ELR (cell line): ENCODE measurements at regions not wholly inside any gene's neighbourhood (a gene's known extent, or its start where the extent isn't known, plus 50 kb on each side); places are given as distances from the start of the nearest gene placed in this dataset.
"Not testable (repeated sequence)": the region's sequence is repeated elsewhere in the genome, so short reads cannot be mapped to it uniquely, and the experiment has no call there.

Source experiments
- DNase-seq: peaks from one replicate; pipeline ENCODE4 v3.0.0-alpha.2; 2015; ENCODE audit warnings: low read depth

DNA sequence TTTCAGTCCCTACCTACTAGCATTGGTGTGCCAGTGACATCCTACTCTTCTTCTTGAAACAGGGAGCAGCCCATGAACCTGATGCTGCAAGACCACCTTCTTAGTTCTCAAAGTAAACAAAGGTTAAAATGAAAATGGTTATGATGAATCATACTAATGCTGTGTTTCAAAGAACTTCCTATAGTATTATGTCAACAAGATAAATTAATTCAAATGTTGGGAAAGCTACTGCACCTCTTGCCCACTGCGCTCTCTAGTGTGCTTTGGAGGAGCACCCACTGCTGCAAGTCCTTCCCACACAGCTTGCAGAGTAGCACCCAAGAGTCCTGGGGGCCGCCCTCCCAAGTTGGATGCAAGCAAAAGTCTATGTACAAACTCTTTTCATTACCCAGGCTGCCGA, 81.1 kb downstream of the CD200R1L start:
- no peak for DNase-seq

DNA sequence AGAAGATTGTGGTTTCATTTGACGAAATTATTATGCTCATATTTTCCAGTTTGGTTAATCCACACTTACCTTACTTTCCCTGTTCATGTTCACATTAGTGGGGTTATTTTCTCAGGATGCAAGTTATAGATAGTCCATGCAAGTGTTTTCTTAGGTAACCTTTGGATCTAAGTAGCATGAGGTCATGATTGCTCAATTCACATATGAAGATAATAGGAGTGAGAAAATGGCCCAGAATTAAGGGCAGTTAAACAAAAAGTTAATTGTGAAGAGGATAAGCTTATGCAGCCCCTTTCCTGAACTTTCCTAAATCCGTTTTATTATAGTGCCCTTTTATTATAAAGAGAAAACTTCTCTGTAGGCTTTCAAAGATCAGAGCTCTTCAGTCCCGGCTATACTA, 83.4 kb downstream of the CD200R1L start:
- DNase-seq: no peak

DNA sequence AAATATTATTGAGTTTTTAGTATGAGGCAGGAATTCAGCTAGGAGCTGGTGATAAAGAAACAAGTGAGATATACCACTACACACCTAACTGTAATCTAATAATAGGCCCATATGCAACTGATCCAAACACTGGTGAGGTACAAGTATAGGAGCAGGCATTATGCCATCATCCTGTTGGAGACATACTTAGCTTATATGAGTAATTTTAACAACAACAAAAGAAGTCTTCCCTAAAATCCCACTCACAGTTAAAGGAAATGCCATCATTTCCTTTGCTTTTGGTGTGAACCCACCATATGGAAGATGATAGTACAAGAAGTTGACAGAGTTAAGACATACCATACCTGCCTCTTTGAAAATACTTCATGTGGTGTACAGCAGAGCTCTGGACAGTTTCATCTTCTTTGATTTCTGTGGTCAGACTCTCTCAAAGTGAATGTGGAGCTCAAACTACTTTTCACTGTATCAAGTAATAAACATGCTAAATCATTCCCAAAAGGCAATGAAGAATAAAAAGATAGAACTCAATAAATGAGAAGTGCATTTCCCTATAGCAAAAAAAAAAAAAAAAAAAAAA, 85.5 kb downstream of the CD200R1L start:
- peak; percentile 73 for DNase-seq

DNA sequence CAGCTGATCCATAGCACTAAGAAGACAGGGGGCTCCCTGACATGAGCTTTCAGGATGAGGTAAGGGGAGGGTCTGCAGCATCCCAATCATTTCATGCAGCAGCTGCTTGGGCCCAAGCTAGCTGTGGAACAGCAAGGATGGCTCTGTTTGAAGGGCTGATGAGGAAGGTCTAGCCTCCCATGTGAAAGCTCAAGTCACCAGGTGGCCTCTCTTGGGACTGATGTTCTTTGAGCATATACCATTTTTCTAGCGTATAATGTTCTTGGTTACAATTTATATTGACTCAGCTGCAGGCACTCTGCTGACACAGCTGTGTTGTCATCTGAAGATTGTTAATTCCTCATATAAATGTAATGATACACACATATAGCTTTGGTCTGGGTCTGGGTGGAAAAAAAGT, 87.0 kb downstream of the CD200R1L start:
- DNase-seq: no peak

DNA sequence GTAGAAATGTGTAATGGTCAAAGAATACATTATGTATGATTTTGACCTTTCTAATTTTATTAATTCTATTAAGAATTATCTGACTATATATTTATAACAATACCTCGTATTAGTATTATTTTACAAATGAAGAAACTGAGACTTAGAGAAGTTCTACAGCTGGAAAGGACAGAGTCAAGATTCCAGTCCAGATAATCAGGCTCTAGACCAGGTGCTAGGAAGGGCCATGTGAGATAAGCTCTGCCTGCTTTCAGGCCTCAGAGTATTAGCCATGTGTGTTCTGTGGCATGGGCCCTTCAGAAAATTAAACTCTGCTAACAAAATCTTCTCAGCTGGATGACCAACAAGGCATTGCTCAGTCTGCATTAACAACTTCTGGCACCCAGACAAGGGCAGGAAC, 87.5 kb downstream of the CD200R1L start:
- DNase-seq: no peak

DNA sequence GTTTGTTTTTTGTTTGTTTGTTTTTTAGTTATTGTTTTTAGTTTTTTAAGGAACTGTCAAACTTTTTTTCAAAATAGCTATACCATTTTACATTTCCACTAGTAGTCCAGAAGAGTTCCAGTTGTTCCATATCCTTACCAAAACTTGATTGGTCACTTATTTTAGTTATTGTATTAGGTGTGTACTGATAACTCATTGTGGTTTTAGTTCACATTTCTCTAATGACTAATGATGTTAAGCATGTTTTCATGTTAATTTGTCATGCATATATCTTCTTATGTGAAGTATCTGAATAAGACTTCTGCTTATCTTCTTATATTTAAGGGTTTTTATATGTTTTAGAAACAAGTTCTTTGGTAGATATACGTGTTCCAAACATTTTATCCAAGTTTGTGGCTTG, 89.5 kb downstream of the CD200R1L start:
- DNase-seq: no peak

DNA sequence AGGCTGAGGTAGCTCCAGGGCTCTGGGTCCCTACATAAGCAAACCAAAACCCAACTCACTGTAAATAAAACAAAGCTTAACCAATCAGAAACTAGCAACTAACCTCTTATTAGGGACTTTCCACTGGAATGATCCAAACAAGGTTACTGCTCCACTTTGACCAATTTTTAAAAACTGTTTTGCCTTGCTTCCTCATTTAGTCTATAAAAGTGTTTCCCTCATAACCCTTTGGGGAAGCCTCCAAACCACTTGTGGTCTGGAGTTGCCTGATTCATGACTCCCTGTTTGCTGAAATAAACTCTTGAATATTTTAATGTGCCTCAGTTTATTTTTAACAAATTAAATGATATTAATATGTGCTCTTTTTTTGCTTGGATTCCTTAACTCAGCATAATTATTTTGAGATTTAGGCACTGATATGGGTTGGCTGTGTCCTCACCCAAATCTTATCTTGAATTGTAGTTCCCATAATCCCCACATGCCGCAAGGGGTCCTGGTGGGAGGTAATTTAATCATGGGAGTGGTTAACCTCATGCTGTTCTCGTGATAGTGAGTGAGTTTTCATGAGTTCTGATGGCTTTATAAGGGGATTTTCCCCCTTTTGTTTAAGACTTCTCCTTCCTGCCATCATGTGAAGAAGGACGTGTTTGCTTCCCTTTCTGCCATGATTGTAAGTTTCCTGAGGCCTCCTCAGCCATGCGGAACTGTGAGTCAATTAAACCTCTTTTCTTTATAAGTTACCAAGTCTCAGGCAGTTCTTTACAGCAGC, 90.6 kb downstream of the CD200R1L start:
- no peak for DNase-seq

DNA sequence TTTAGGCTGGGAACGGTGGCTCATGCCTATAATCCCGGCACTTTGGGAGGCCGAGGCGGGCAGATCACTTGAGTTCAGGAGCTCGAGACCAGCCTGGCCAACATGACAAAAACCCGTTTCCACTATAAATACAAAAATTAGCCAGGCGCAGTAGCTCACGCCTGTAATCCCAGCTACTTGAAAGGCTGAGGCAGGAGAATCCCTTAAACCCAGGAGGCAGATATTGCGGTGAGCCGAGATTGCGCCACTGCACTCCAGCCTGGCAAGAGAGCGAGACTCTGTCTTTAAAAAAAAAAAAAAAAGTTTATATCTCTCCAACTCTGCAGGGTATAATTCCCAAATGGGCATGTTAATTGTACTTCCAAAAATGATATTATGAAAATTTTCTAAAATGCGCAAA, 91.6 kb downstream of the CD200R1L start:
- DNase-seq: not testable (repeated sequence)

DNA sequence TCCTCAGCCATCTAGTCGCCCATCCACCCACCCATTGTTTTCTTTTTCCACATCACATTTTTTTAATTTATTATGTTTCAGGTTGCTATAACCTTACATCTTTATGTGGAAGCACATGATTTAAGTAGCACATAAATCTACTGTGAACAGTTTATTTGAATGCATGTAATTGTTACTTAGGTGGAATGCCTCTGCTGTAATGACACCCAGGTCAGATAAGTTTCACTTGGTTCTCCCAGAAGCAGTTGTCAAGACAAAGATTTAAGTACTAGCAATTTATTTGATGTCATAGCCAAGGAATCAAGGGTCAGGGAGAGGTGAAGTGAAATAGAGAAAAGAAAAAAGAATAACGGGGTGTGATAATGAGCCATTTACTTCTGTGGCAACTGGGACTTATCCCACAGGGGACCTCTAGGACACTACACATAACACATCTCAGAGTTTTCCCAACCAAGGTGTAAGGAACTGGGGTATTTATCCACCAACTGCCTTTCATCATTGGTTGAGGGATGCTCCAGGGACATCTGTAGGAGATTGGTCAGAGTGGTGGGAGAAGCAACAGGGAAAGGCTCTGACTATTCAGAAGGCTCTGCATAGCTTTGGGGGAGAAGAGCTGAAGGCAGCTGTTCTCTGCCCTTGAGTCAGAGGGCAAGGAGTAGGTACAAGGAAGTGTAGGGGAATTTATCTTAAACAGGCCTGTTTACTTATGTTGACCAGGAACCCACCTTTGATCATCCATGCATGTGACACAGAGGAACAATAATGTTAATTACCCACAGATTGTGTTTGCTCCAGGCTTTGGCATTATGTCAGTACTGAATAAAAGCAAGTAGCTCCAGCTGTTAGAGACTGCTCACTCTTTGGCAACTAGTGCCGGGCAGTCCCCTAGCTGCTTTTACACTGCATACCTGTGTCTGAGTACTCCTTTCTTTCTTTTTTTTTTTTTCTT, 94.8 kb downstream of the CD200R1L start:
- DNase-seq: no peak

DNA sequence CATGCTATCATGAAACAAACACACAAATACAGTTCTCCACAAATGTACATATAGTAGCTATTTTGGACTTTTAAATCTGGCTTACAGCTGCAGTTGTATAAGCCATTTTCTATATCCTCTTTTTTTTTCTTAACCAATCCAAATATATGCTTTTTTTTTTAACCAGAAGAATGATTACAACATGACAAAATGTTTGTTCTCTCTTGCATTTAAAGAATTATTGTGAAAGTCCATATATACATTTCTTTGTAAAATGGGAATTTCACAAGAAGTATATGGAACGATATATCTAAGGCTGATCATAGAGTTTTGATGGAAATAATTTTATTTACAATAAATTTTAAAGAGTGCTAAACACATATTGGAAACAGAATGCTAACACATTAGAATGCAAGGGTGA, 95.6 kb downstream of the CD200R1L start:
- DNase-seq: no peak

DNA sequence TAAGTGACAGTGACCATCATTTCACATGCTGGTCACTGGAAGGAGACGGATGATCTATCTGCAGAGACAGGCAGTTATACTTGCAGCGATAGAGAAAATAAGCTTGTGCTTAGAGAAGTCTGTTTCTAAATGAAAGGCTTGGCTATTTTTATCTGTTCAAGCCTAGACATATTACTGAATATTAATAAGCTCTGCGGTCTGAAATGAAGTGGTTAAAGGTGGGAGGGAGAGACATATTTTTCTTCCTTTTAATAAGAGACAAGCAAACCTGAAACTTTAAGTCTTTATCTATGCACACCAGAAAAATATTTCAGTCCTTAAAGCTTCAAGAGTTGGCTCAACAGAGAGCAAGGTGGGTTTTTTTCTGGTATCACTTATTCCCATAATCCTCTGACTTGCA, 99.0 kb downstream of the CD200R1L start:
- DNase-seq: no peak

DNA sequence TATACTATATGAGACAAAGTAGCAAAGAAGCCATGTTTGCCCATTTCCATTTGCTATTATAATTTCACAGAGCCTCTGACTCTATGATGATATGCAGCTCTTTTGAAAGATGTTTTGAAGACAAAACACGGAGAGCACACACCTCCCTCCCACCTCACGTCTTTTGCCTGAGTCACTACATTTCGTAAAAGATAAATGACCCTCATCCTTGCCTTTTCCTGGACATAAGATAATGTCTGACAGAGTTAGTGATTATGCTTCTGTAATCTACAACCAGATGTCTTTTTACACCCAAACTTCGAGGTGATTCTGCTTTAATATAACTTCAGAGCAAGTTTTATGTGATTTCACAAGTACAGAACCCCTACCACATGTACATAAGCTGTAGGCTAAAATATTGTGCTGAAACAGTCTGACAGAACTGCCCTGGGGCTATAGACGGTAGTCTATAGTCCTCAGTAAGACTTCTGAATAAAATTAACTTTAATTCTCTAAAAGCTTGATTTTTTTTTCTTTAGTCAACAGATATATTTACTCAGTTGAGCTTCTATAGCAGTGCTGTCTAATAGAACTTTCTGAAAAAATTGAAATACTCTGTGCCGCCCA, 99.9 kb downstream of the CD200R1L start:
- peak; percentile 55 for DNase-seq

DNA sequence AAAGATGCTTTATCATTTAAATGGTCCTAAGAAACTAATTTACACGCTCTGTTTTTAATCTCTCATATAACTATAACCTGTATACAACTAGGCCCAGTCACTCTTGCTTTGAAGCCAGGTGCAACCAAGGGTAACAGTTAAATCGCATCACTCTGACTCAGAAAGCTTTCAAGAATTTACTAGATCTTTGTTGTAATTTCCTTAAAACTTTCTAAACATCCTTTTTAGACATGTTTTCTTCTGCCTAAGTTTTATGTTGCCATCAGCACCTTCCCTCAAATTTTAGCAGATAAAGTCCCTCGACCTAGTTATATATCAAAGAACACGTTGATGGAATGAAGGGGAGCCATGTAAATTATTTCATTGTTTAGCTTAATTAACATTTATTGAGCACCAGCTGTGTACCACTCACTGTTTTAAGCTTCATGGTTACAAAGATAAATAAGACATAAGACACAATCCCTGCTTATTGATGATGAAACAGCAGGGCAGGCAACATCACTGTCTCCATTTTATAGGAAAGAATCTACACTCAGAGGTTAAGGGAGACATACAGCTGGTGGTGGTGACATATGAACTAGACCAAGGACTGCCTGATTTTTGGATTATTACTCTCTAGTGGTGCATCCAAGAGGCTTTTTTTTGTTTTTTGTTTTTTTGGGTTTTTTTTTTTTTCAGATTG, 101.0 kb downstream of the CD200R1L start:
- no peak for DNase-seq

DNA sequence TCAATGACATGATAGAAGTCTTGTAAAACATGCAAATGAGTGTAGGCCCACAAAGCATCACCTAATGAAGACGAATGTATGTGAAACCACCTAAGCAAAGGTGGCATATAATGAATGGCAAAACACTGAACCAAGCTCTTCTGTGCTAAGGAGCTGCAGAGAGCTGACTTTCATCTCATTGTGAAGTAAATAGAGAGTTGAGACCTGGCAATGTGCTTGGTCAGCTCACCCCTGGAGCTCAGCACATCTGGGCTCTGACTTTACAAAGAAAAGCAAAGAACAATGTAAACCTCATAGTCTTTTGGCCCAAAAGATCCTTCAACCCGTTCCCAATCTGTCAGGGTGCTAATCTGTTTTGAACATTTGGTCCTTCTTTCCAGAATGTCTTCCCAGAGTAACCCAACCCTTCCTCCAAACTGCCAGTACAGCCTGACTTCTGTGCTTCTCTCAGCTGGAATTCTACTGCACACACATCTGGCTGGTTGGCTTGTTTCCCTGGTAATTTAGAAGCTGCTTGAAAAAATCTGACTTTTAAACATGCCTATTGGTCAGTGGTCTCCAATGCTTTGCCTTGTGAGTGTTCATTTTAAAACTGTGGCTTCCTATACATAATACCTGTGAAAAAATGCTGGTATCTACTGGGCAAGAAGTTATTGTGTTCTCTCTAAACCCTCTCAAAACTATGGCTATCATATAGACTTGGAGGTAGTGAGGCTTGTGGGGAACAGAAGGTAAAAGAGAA, 101.7 kb downstream of the CD200R1L start:
- DNase-seq: no peak

DNA sequence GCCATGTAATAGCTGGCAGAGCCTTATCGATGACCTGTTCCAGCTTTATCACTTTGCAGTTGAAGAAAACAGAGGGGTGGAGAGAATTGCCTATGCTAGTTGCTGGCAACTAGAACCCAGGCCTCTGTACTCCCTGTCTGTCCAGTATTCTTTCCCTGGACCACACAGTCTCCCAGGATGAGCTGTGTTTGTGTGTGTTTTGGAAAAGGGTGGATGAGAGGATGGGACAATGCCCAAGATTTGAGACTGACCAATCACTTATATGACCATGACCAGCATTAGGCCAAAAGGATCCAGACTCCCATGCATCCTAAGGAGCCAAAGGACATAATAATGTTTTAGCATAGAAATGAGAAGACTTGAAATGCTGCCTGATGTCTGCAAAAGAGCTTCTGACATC, 102.6 kb downstream of the CD200R1L start:
- no peak for DNase-seq

DNA sequence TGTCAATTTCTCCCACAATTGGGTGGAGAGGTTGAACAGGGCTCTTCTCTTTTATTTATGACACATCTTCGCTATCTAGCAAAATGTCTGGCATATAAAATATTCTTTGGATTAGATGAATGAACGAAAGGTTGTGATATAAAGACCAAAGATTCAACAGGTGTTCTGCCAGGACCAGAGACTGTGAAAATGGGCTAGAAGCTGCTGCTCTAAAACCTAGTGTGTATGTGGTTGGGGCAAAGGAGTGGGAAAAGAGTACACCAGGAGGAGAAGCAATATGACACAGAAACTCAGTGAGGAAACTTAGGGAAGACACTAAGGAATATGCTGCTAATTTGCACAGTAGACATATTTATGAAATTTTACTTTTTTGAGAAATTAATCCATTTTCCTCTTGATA, 102.0 kb upstream of the CCDC80 start:
- no peak for DNase-seq

DNA sequence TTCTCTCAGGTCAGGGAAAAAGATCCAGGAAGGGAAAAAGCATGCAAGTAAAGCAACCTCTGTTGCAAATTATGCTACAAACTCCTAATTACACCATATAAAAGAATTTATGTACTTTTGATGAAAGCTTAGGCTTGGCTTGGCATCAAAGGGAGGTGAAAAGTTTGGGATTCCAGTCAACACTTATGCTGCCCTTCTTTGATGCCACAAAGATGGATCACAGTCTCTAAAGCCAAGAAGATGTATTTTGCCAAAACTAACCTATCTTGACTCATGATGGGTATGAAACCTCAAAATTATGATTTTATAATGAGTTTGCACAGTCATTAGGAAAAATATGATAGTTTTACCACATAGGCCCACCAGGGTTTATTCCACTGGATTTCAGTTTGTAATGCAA, 101.0 kb upstream of the CCDC80 start:
- no peak for DNase-seq

DNA sequence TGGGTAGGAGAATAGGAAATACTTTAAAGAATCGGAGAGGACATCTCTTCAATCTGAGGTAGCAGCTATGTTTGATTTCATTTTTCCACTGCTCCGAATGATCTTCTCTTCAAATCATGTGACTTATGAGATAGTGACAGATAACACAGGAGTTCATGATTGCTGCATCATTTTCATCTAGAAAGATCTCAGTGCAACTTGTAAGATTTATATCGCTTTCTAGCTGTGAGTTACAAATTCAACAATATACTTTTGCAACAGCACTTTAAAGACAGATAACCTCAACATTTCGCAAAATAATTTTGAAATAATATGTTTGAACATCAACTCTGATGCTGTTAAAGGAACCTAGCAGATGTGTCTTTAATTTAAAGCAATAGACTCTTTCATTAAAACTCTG, 99.9 kb upstream of the CCDC80 start:
- DNase-seq: no peak

DNA sequence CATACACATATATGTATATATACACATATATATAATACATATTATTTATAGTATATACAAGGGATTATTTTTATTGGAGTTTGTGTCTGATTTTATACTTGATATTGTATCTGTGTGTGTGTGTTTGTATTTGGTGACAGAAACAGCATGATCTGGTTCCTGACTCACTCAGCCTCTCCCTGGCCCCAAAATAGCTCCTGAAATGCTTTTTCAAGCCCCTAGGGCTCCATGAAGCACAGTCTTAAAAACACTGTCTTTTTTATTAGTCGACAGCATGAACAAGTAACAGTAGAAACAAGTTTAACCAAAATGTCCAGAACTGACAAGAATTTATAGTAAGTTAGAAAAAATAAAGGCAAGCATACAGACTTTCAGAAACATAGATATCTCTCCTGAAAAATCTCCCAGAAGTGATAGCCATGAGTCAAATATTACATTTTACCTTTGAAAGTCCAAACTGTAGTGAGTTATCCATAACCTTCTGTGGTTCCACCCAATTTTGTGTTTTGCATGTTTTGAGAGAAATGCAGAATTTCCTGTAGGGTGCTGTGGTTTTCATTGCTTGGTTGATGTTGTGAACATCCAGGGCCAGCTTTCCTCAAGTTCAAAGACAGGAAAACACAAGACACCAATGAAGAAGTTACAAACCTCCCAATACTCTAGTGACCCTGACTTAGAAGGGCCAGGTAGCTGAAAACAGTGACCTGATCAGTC, 98.5 kb upstream of the CCDC80 start:
- peak; percentile 27 for DNase-seq

DNA sequence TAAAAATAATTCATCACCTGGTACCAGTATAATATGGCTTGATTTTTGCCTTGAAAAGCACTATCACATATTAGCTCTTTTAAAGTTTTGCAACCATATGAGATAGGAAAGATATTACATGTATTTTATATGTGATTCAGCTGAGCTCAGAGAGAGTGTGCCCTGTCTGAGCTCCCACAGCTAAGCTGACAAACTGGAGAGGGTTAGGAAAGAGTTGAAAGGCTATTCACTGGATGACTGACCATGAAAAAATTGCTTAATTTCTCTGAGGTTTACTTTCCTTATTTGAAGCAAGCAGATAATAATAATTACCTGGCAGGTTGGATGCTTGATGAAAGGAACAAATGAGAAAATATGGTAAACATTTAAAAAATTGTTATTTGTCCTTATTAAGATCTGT, 97.4 kb upstream of the CCDC80 start:
- DNase-seq: no peak
